SU-DHL-6 (cell line): ENCODE measurements at regions not wholly inside any gene's neighbourhood (a gene's known extent, or its start where the extent isn't known, plus 50 kb on each side); places are given as distances from the start of the nearest gene placed in this dataset.

Experiments
- EZH2phosphoT487 ChIP-seq: fragments of 200-600 bp; sonication (generic), shearing (Covaris generic); conservative IDR thresholded peaks from 2 replicates; pipeline ENCODE4 v1.6.1; 2018; ENCODE audit warnings: mild to moderate bottlenecking, antibody characterized with exemption, low read length, moderate library complexity, mixed read lengths
- TF ChIP-seq, protein P1 (sequence below): fragments of 200-600 bp; sonication (generic); IDR thresholded peaks from one replicate; pipeline ENCODE4 v1.5.1; 2017; ENCODE audit warnings: antibody characterized with exemption, mild to moderate bottlenecking, low read length, moderate library complexity; ENCODE audit not compliant: insufficient read depth, poor library complexity, severe bottlenecking

- TF ChIP-seq, protein P1, sequence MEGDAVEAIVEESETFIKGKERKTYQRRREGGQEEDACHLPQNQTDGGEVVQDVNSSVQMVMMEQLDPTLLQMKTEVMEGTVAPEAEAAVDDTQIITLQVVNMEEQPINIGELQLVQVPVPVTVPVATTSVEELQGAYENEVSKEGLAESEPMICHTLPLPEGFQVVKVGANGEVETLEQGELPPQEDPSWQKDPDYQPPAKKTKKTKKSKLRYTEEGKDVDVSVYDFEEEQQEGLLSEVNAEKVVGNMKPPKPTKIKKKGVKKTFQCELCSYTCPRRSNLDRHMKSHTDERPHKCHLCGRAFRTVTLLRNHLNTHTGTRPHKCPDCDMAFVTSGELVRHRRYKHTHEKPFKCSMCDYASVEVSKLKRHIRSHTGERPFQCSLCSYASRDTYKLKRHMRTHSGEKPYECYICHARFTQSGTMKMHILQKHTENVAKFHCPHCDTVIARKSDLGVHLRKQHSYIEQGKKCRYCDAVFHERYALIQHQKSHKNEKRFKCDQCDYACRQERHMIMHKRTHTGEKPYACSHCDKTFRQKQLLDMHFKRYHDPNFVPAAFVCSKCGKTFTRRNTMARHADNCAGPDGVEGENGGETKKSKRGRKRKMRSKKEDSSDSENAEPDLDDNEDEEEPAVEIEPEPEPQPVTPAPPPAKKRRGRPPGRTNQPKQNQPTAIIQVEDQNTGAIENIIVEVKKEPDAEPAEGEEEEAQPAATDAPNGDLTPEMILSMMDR, result no peak
- TF ChIP-seq EZH2phosphoT487, result no peak
Measured at GRCh38 chr5:85159395-85159794, 774.7 kb upstream of the EDIL3 start.
